ENCODE measurements at regions not wholly inside any gene's neighbourhood (a gene's known extent, or its start where the extent isn't known, plus 50 kb on each side); places are given as distances from the start of the nearest gene placed in this dataset.
A peak's percentile ranks its signal among the peaks of the same experiment; 100 is the strongest.

GRCh38 chr2:76572981-76573380 is 862.3 kb upstream of the GCFC2 start:
- no peak for DNase-seq

DNA sequence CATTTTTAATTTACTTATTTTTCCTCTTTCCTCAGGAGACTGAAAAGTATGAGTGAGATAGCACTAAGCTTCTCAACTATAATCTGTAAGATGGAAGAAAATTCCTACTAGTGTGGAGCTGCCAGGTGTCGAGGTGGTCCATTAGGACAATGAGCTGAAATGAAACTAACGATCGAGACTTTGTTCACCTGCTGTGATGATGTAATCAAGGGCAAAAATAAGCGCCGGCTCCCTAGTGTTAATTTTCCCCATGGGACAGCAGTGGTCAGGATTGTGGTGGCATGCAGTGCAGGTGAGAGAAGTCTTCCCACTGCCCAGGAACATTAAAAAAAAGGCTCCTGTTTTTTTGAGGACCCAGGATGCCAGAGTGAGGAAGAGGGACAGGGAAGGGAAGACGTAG is 859.1 kb upstream of the GCFC2 start:
- no peak for DNase-seq

DNA sequence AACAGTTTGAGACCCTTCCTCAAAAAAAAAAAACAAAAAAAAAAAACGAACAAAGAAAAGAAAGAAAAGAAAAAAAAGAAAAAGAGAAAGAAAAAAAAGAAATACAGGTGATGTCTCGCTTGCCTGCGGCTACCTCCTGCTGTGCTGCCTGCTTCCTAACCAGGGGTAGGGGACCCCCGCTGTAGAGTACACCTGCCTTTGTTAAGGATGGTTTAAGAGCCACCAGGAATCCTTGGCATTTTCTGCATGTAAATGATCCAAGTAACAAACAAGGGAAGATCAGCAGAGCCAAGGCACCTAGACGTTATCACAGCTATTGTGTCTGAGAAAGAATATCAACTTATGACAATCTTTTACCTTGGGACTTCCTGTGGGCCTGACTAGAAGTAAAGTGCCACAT is 856.8 kb upstream of the GCFC2 start:
- no peak for DNase-seq

DNA sequence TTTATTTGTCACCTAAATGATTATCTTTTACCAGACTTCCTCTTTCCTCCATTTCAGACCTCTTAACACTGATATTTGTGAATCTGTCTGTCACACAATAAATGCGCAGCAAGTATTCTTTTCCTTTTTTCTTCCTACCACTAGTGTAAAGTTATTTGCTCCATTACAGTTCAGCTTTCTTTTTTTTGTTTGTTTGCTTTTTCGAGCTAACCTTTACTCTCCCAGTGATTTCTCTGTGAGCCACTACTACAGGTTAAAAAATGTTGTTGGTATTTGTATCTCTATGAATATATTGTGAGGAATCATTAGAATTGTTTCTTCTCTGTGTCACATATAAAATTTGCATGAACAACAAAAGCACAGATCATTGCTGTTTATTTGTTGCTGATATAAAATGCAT is 854.0 kb upstream of the GCFC2 start:
- no peak for DNase-seq

DNA sequence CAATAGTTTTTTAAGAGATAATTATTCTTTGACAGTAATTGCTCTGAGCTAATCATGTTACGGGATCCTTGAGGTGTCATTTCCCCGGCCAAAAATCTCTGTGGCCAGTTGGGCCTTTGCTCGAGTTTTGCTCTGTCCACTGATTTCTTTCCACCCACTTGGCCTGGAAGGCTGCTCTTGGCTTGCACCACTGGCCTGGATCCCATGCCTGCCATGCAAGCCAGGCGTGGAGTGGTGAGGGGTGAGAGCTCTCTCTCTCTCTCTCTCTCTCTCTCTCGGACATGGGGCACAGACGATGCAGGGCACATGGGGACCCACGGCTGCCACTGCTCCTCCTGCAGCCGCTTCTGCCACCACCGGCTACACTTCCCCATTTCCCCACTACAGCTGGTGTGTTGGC is 853.0 kb upstream of the GCFC2 start:
- no peak for DNase-seq

GRCh38 chr2:76558157-76558556 is 847.4 kb upstream of the GCFC2 start:
- DNase-seq: no peak

DNA sequence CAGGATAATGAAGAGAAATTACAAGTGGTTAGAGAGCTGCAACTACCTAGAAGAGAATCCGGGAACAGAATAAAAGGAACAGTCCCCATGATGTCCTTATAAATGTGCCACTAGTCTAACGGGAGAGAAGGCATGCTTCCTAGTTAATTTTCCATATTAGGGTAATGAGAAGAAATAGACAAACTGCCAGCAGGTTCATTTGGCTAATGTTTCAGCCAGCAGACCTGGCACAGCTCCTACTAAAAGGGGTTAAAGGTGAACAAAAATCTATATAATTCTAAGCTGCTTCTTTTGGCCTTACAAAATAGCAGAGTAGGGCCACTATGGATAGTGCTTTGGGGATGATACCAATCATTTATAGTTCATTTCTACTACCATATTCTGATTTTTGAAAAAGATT is 845.3 kb upstream of the GCFC2 start:
- no peak for DNase-seq

GRCh38 chr2:76546207-76546606 is 835.5 kb upstream of the GCFC2 start:
- no peak for DNase-seq

GRCh38 chr2:76544901-76545300 is 834.2 kb upstream of the GCFC2 start:
- DNase-seq: no peak

DNA sequence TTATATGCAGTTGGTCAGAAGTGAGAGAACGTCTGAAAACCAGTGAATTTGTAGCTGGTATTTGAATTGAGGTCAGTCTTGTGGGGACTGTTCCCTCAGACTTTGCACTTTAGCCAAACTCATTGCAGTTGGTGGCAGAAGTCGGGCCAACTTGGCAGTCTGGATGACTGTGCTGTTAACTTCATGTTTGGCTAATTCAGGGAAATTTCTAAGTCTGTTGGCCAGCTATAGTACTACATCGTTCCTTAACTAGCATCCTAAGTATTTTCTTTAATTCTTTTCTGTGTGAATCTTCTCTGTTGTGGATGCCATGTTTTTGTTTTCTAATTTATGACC is 806.8 kb upstream of the GCFC2 start:
- no peak for DNase-seq

DNA sequence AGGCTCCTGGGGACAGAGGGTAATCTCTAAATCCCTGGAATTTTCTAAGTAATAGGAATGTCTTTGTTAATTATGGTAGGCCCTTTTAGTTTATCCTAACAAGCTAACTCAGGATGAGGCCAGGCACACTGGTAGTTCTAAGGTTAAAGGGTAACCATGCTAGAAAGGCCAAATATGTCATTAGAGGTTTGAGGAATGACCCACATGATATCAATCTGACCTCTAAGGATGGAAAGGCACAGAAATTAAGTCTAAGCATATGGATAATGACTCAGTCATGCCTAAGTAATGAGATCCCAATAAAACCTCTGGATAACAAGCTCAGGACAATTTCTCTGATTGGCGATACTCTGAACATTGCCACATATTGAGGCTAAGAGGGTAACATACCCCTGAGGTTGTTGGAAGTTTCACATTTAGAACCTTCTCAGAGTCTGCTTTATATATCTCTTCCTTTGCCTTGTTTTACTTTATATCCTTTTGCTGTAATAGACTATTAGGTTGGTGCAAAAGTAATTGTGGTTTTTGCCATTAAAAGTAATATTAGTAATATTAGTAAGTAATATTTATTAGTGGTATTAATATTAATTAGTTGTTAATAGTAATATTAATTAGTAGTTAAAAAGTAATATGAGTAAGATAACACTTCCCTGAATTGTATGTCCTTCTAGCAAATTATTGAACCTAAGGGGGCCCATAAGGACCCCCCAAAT is 806.3 kb upstream of the GCFC2 start:
- DNase-seq: no peak

- no peak for DNase-seq
These were observed 801.6 kb upstream of the GCFC2 start for GRCh38 chr2:76512201-76512820.

DNA sequence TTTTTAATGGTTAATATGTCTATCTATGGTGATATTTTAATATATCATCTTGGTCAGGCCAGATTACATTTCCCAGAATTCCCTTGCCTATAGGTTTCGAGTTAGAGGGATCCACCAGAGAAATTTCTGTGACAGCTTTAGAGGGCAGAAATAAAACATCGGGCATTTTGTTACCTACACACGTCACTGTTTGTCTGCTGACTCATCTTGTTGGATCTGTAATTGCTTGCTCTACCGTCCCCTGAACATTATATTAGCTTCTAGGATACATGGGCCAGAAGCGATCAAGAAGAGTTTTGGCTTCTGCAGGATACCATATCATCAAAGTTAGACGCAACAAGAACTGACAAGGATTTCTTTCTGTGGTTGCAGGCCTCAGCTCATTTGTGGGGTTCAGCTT is 795.8 kb upstream of the GCFC2 start:
- DNase-seq: no peak

DNA sequence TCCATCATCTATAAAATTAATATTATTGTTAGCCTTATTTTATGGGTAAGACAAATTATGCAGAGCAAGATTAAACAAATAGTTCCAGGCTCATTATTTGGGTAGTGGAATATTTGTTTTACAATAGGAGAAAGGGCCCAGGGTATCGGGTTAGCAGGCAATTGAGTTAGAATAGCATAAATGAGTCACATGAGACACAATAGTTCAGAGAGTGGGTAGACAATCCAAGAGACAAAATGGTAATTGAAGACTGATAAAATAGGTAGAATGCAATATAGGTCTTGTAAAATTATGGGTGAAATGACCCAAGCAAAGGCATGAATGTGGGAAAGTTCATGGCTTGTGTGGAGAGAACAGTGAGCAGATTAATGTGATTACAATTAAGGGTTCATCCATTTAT is 790.9 kb upstream of the GCFC2 start:
- DNase-seq: no peak

DNA sequence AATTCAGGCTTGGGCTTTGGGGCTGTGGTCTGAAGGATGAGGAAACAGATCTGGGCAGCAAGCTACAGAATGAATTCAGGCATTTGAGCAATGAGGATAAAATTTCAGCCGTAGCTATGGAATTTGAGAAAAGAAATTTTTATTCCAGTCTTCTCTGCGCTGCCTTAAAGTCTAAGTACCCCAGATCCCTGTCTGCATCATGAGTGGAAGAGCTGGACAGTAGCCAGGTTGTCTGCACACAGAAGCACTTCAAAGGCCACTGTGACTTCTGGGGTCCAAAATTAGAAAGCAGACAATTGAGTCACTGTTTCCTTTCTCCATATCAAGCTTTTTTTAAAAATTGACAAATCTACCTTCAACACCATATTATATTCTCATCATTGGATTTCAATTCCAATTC is 787.6 kb upstream of the GCFC2 start:
- DNase-seq: peak; percentile 8

GRCh38 chr2:76491503-76491902 is 780.8 kb upstream of the GCFC2 start:
- no peak for DNase-seq

DNA sequence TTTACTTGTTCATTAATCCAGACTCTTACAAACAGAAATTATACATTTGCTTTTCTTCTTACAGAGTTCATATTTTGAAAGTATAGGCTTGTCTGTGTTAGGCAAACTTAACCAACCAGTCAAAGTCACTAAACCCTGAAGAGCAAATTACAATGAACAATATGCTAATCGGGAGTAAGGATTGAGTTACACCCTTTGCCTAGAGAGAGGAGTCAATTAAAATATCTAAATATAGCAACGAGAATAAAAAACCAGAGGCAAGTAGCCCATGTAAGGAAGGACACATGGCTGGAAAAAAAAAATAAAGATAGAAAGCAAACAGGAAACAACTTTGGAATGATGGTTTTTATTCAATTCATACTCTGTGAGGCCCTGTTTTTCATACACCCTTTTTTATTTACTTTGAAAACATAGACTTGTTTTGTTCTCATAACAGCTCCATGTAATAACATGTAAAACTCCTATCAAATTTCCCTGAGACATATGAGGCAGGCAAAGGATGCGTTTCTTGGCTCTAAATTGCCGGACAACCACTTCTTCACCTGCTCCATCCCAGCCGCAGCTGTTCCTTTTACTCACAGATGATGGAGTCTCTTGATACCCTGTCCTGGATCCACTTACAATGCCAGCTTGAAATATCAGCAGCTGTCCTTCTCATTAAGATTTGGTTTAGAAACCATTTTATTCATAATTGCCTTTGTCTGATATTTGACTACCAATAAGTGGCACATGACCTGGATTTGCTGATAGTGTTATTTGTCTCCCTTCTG is 767.7 kb upstream of the GCFC2 start:
- DNase-seq: no peak

- DNase-seq: no peak
These were observed 762.2 kb upstream of the GCFC2 start for GRCh38 chr2:76472946-76473345.

GRCh38 chr2:76469066-76469465 is 758.4 kb upstream of the GCFC2 start:
- DNase-seq: no peak

GRCh38 chr2:76467326-76467725 is 756.6 kb upstream of the GCFC2 start:
- no peak for DNase-seq

GRCh38 chr2:76464310-76464709 is 753.6 kb upstream of the GCFC2 start:
- no peak for DNase-seq

DNA sequence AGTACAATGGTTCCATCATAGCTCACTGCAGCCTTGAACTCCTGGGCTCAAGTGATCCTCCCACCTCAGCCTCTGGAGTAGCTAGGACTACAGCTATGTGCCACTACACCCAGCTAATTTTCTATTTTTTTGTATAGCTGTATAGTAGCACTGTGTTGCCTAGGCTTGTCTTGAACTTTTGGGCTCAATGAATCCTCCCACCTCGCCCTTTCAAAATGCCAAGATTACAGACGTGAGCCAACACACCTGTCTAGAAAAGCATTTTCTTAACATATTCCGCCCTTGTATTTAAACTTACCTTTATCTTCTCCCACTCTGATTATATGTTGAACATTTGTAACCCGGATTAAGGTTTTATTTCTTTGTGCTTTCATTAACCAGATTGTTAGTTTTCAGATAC is 750.7 kb upstream of the GCFC2 start:
- no peak for DNase-seq

DNA sequence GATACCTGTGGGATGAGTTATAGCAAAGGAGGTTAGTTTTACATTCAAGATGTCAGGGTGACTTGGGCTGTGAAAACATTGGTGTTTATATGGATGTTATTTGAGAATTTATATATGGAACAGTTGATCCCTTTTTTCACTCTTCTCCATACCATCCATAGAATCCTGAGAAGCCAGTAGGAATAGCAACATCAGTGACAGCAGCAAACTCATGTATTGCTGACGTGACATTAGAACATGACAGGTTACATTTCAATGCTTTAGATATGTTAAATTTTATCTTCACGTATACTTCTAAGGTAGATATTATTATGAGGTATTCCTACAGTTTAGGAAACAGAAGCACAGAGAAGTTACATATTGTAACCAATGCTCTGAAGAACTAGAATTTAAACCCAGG is 745.2 kb upstream of the GCFC2 start:
- DNase-seq: no peak

GRCh38 chr2:76450024-76450475 is 739.3 kb upstream of the GCFC2 start:
- DNase-seq: no peak

All from DMS79 (cell line).